WTC11 (cell line): ENCODE measurements at regions not wholly inside any gene's neighbourhood (a gene's known extent, or its start where the extent isn't known, plus 50 kb on each side); places are given as distances from the start of the nearest gene placed in this dataset.

Source experiments
- ATAC-seq: fragments of 200-7000 bp; cut with Tn5 transposase; 2 replicates; pipeline ENCODE4 v1.10.0; 2021; ENCODE audit warnings: mild to moderate bottlenecking, moderate library complexity
- CTCF ChIA-PET: fragments of 300-600 bp; sonication (Branson Sonifier 250); formaldehyde crosslinking; loops from one replicate; lab custom pipeline; 2021; ENCODE audit warnings: antibody characterized with exemption; lab: Charles Lee
- POLR2A ChIA-PET: fragments of 350-600 bp; sonication (Branson Sonifier 250); formaldehyde crosslinking; loops from one replicate; lab custom pipeline; 2021; ENCODE audit warnings: antibody characterized with exemption; lab: Charles Lee
- DNase-seq: peaks from one replicate; pipeline ENCODE4 v3.0.0; 2021; ENCODE audit warnings: low spot score
- H3K27ac Mint-ChIP-seq: 2 replicates; pipeline ENCODE4 v1.8.0; 2021; ENCODE audit warnings: mixed read lengths
- H3K27me3 Mint-ChIP-seq: 2 replicates; pipeline ENCODE4 v1.8.0; 2021; ENCODE audit warnings: low read depth, mild to moderate bottlenecking, moderate library complexity, mixed read lengths
- H3K36me3 Mint-ChIP-seq: 2 replicates; pipeline ENCODE4 v1.8.0; 2021; ENCODE audit warnings: mixed read lengths
- H3K4me1 Mint-ChIP-seq: 2 replicates; pipeline ENCODE4 v1.8.0; 2022; ENCODE audit warnings: mixed read lengths
- H3K4me3 Mint-ChIP-seq: 2 replicates; pipeline ENCODE4 v1.8.0; 2021; ENCODE audit warnings: mild to moderate bottlenecking, moderate library complexity, mixed read lengths
- H3K9me3 Mint-ChIP-seq: 2 replicates; pipeline ENCODE4 v1.8.0; 2021; ENCODE audit warnings: mixed read lengths
- ATF2 ChIP-seq: sonication (generic); formaldehyde crosslinking; IDR thresholded peaks from 2 replicates; pipeline ENCODE4 v1.8.1; 2022; ENCODE audit warnings: low read depth, missing genetic modification reagents, borderline replicate concordance
- CREM ChIP-seq: sonication (generic); formaldehyde crosslinking; IDR thresholded peaks from 2 replicates; pipeline ENCODE4 v1.8.1; 2022; ENCODE audit warnings: mild to moderate bottlenecking, missing genetic modification reagents, moderate library complexity
- E2F1 ChIP-seq: sonication (generic); formaldehyde crosslinking; IDR thresholded peaks from 2 replicates; pipeline ENCODE4 v1.8.0; 2022; ENCODE audit warnings: mild to moderate bottlenecking, missing genetic modification reagents
- E2F5 ChIP-seq: sonication (generic); formaldehyde crosslinking; IDR thresholded peaks from 2 replicates; pipeline ENCODE4 v1.8.1; 2022; ENCODE audit warnings: mild to moderate bottlenecking, moderate library complexity, missing genetic modification reagents
- ELF4 ChIP-seq: sonication (generic); formaldehyde crosslinking; IDR thresholded peaks from 2 replicates; pipeline ENCODE4 v1.8.1; 2022; ENCODE audit warnings: low read depth, mild to moderate bottlenecking, moderate library complexity, missing genetic modification reagents
- ERG ChIP-seq: fragments of 250-450 bp; sonication (Bioruptor Pico); IDR thresholded peaks from 2 replicates; pipeline ENCODE4 v1.8.0; 2021; ENCODE audit warnings: mild to moderate bottlenecking
- ESRRA ChIP-seq: sonication (generic); formaldehyde crosslinking; IDR thresholded peaks from 2 replicates; pipeline ENCODE4 v1.8.1; 2022; ENCODE audit warnings: mild to moderate bottlenecking, missing genetic modification reagents, borderline replicate concordance
- HMGA2 ChIP-seq: fragments of 250-450 bp; sonication (Bioruptor Pico); IDR thresholded peaks from 2 replicates; pipeline ENCODE4 v1.4.0; 2021; ENCODE audit warnings: mild to moderate bottlenecking, moderate library complexity
- KAT7 ChIP-seq: sonication (generic); formaldehyde crosslinking; IDR thresholded peaks from 2 replicates; pipeline ENCODE4 v1.8.1; 2023; ENCODE audit warnings: missing genetic modification reagents, mild to moderate bottlenecking, borderline replicate concordance
- MAX ChIP-seq: sonication (generic); formaldehyde crosslinking; IDR thresholded peaks from 2 replicates; pipeline ENCODE4 v1.8.0; 2022; ENCODE audit warnings: mild to moderate bottlenecking, missing genetic modification reagents
- NFATC4 ChIP-seq: fragments of 250-450 bp; sonication (Bioruptor Pico); IDR thresholded peaks from 2 replicates; pipeline ENCODE4 v1.9.0; 2021; ENCODE audit warnings: mild to moderate bottlenecking
- NR2C2 ChIP-seq: sonication (generic); formaldehyde crosslinking; IDR thresholded peaks from 2 replicates; pipeline ENCODE4 v1.8.0; 2022; ENCODE audit warnings: mild to moderate bottlenecking, missing genetic modification reagents
- OVOL2 ChIP-seq: fragments of 250-450 bp; sonication (Bioruptor Pico); IDR thresholded peaks from 2 replicates; pipeline ENCODE4 v1.9.0; 2021; ENCODE audit warnings: mild to moderate bottlenecking, borderline replicate concordance
- PREB ChIP-seq: sonication (generic); formaldehyde crosslinking; IDR thresholded peaks from 2 replicates; pipeline ENCODE4 v1.8.1; 2022; ENCODE audit warnings: mild to moderate bottlenecking, missing genetic modification reagents, moderate library complexity, borderline replicate concordance
- RELA ChIP-seq: sonication (generic); formaldehyde crosslinking; IDR thresholded peaks from 2 replicates; pipeline ENCODE4 v1.8.1; 2022; ENCODE audit warnings: missing genetic modification reagents, mild to moderate bottlenecking, borderline replicate concordance
- SMAD4 ChIP-seq: sonication (generic); formaldehyde crosslinking; IDR thresholded peaks from 2 replicates; pipeline ENCODE4 v1.8.0; 2022; ENCODE audit warnings: mild to moderate bottlenecking, missing genetic modification reagents
- TCF7 ChIP-seq: sonication (generic); formaldehyde crosslinking; IDR thresholded peaks from 2 replicates; pipeline ENCODE4 v1.8.0; 2022; ENCODE audit warnings: mild to moderate bottlenecking, low read depth, missing genetic modification reagents, moderate library complexity
- TP53 ChIP-seq: sonication (generic); formaldehyde crosslinking; IDR thresholded peaks from 2 replicates; pipeline ENCODE4 v1.8.1; 2023; ENCODE audit warnings: mild to moderate bottlenecking, missing genetic modification reagents
- USF2 ChIP-seq: sonication (generic); formaldehyde crosslinking; IDR thresholded peaks from 2 replicates; pipeline ENCODE4 v1.8.1; 2023; ENCODE audit warnings: mild to moderate bottlenecking, missing genetic modification reagents, moderate library complexity
- ZNF396 ChIP-seq: fragments of 250-450 bp; sonication (Bioruptor Pico); IDR thresholded peaks from 2 replicates; pipeline ENCODE4 v1.8.0; 2021; ENCODE audit warnings: mild to moderate bottlenecking, moderate library complexity, borderline replicate concordance
- ZNF425 ChIP-seq: fragments of 250-450 bp; sonication (Bioruptor Pico); conservative IDR thresholded peaks from 2 replicates; pipeline ENCODE4 v1.9.0; 2021; ENCODE audit warnings: mild to moderate bottlenecking

GRCh38 chr2:100658017-100658416 lies 95.2 kb downstream of the PDCL3 start (continued):
- TF ChIP-seq NR2C2 (CRISPR knock-in tag) (no peak), E2F5 (CRISPR knock-in tag) (no peak), TCF7 (CRISPR knock-in tag) (no peak), E2F1 (CRISPR knock-in tag) (no peak)

GRCh38 chr2:100660851-100661584 lies 98.2 kb downstream of the PDCL3 start:
- H3K4me1 Mint-ChIP-seq, result no peaks in the 10 kb centered on the region
- H3K36me3 Mint-ChIP-seq, result no peaks in the 10 kb centered on the region
- H3K27ac Mint-ChIP-seq, result no peak overlapping the region
- CTCF ChIA-PET, result interaction anchor here (1.0 kb wide), 1 partner anchor 8 kb away, joined by 5 read pairs; no protein-coding TSS in a partner anchor
- no peaks in the 10 kb centered on the region for H3K27me3 Mint-ChIP-seq
- POLR2A ChIA-PET, result no interaction called here
- DNase-seq (no peak), ATAC-seq (no peak)
- H3K4me3 Mint-ChIP-seq, result no peak overlapping the region
- TF ChIP-seq RELA (CRISPR knock-in tag) (no peak), ZNF396 (no peak), MAX (CRISPR knock-in tag) (no peak), OVOL2 (CRISPR knock-in tag) (no peak), SMAD4 (no peak), ATF2 (no peak), PREB (no peak), ESRRA (CRISPR knock-in tag) (no peak), NFATC4 (CRISPR knock-in tag) (no peak), ERG (CRISPR knock-in tag) (no peak), HMGA2 (CRISPR knock-in tag) (no peak), ZNF425 (no peak), TP53 (CRISPR knock-in tag) (no peak), ELF4 (no peak), USF2 (CRISPR knock-in tag) (no peak), CREM (CRISPR knock-in tag) (no peak), KAT7 (CRISPR knock-in tag) (no peak)
- peaks cover 4% of the 10 kb centered on the region for H3K9me3 Mint-ChIP-seq
